HG03064 (cell line): ENCODE measurements at regions not wholly inside any gene's neighbourhood (a gene's known extent, or its start where the extent isn't known, plus 50 kb on each side); places are given as distances from the start of the nearest gene placed in this dataset.
"Not testable (repeated sequence)": the region's sequence is repeated elsewhere in the genome, so short reads cannot be mapped to it uniquely, and the experiment has no call there.

ENCODE experiments used
- ATAC-seq: cut with Tn5 transposase; IDR thresholded peaks from one replicate; pipeline ENCODE4 v1.9.1; 2021; ENCODE audit warnings: low read depth; ENCODE audit not compliant: unreplicated experiment

GRCh38 chr3:194858382-194858781 is 172.7 kb downstream of the FAM43A start:
- ATAC-seq = no peak

GRCh38 chr3:194860725-194861124 is 175.0 kb downstream of the FAM43A start:
- no peak for ATAC-seq

GRCh38 chr3:194861375-194861774 is 175.7 kb downstream of the FAM43A start:
- no peak for ATAC-seq

GRCh38 chr3:194865061-194865460 is 179.4 kb downstream of the FAM43A start:
- ATAC-seq = no peak

- no peak for ATAC-seq
These were observed 179.9 kb downstream of the FAM43A start for GRCh38 chr3:194865615-194866014.

GRCh38 chr3:194866236-194866635 is 180.6 kb downstream of the FAM43A start:
- ATAC-seq = no peak

- ATAC-seq = no peak
These were observed 181.7 kb downstream of the FAM43A start for GRCh38 chr3:194867270-194867983.

GRCh38 chr3:194868831-194869230 is 183.1 kb downstream of the FAM43A start:
- no peak for ATAC-seq

- ATAC-seq = no peak
These were observed 183.9 kb downstream of the FAM43A start for GRCh38 chr3:194869482-194870169.

- no peak for ATAC-seq
These were observed 184.9 kb downstream of the FAM43A start for GRCh38 chr3:194870394-194871110.

- ATAC-seq = no peak
These were observed 185.6 kb downstream of the FAM43A start for GRCh38 chr3:194871143-194871863.

GRCh38 chr3:194871864-194872668 is 186.4 kb downstream of the FAM43A start:
- ATAC-seq = no peak

GRCh38 chr3:194872669-194872977 is 186.9 kb downstream of the FAM43A start:
- ATAC-seq = no peak

- ATAC-seq = not testable (repeated sequence)
These were observed 187.8 kb downstream of the FAM43A start for GRCh38 chr3:194873474-194873873.

- ATAC-seq = no peak
These were observed 188.5 kb downstream of the FAM43A start for GRCh38 chr3:194874206-194874605.

GRCh38 chr3:194874783-194875182 is 189.1 kb downstream of the FAM43A start:
- no peak for ATAC-seq

- ATAC-seq = no peak
These were observed 190.1 kb downstream of the FAM43A start for GRCh38 chr3:194875581-194876402.

GRCh38 chr3:194876403-194877095 is 190.9 kb downstream of the FAM43A start:
- ATAC-seq = no peak
